SK-N-SH treated with all-trans-retinoic acid at 6 μM for 48 hours (cell line): ENCODE measurements at regions not wholly inside any gene's neighbourhood (a gene's known extent, or its start where the extent isn't known, plus 50 kb on each side); places are given as distances from the start of the nearest gene placed in this dataset.

Source experiments
- ATAC-seq: fragments of 200-7000 bp; cut with Tn5 transposase; 3 replicates; pipeline ENCODE4 v1.9.1; 2020; ENCODE audit warnings: mild to moderate bottlenecking, moderate library complexity
- ARNTL ChIP-seq: fragments of 450-650 bp; formaldehyde crosslinking; IDR thresholded peaks from 2 replicates; pipeline ENCODE4 v1.5.0; 2020; ENCODE audit warnings: low read depth, mild to moderate bottlenecking, moderate library complexity, borderline replicate concordance
- BACH2 ChIP-seq: fragments of 250-450 bp; sonication (Bioruptor Pico); IDR thresholded peaks from 2 replicates; pipeline ENCODE4 v1.9.0; 2021; ENCODE audit warnings: mild to moderate bottlenecking, borderline replicate concordance
- CREB5 ChIP-seq: fragments of 250-450 bp; sonication (Bioruptor Pico); IDR thresholded peaks from 2 replicates; pipeline ENCODE4 v1.5.1; 2020; ENCODE audit warnings: low read depth, mild to moderate bottlenecking, moderate library complexity
- CSDC2 ChIP-seq: fragments of 250-450 bp; sonication (Bioruptor Pico); IDR thresholded peaks from 2 replicates; pipeline ENCODE4 v1.5.0; 2020; ENCODE audit warnings: mild to moderate bottlenecking, moderate library complexity
- CSRNP3 ChIP-seq: fragments of 250-450 bp; sonication (Bioruptor Pico); IDR thresholded peaks from 2 replicates; pipeline ENCODE4 v1.5.1; 2021; ENCODE audit warnings: mild to moderate bottlenecking, moderate library complexity
- ESRRG ChIP-seq: fragments of 250-450 bp; sonication (Bioruptor Pico); IDR thresholded peaks from 2 replicates; pipeline ENCODE4 v1.6.1; 2021; ENCODE audit warnings: mild to moderate bottlenecking
- GLIS3 ChIP-seq: fragments of 250-450 bp; sonication (Bioruptor Pico); IDR thresholded peaks from 2 replicates; pipeline ENCODE4 v1.5.0; 2020; ENCODE audit warnings: mild to moderate bottlenecking, moderate library complexity
- ISL1 ChIP-seq: fragments of 250-450 bp; sonication (Bioruptor Pico); IDR thresholded peaks from 2 replicates; pipeline ENCODE4 v2.1.2; 2022; ENCODE audit warnings: mild to moderate bottlenecking, moderate library complexity
- PATZ1 ChIP-seq: fragments of 250-450 bp; sonication (Bioruptor Pico); IDR thresholded peaks from 2 replicates; pipeline ENCODE4 v1.8.0; 2020; ENCODE audit warnings: mild to moderate bottlenecking, moderate library complexity, borderline replicate concordance
- SNAI2 ChIP-seq: fragments of 250-450 bp; sonication (Bioruptor Pico); IDR thresholded peaks from 2 replicates; pipeline ENCODE4 v1.5.0; 2020; ENCODE audit warnings: mild to moderate bottlenecking, moderate library complexity
- TCF4 ChIP-seq: fragments of 250-450 bp; sonication (Bioruptor Pico); IDR thresholded peaks from 2 replicates; pipeline ENCODE4 v1.8.0; 2021; ENCODE audit warnings: mild to moderate bottlenecking, moderate library complexity, borderline replicate concordance
- TOX ChIP-seq: fragments of 250-450 bp; sonication (Bioruptor Pico); IDR thresholded peaks from 2 replicates; pipeline ENCODE4 v1.8.0; 2021; ENCODE audit warnings: mild to moderate bottlenecking, moderate library complexity, borderline replicate concordance
- TSHZ2 ChIP-seq: fragments of 250-450 bp; sonication (Bioruptor Pico); IDR thresholded peaks from 2 replicates; pipeline ENCODE4 v1.5.0; 2020; ENCODE audit warnings: mild to moderate bottlenecking, moderate library complexity
- ZC3H10 ChIP-seq: fragments of 250-450 bp; sonication (Bioruptor Pico); IDR thresholded peaks from 2 replicates; pipeline ENCODE4 v1.5.1; 2021; ENCODE audit warnings: mild to moderate bottlenecking, moderate library complexity
- ZFP3 ChIP-seq: fragments of 250-450 bp; sonication (Bioruptor Pico); IDR thresholded peaks from 2 replicates; pipeline ENCODE4 v1.5.0; 2020; ENCODE audit warnings: mild to moderate bottlenecking, moderate library complexity
- ZFP30 ChIP-seq: fragments of 450-650 bp; formaldehyde crosslinking; IDR thresholded peaks from 2 replicates; pipeline ENCODE4 v1.5.0; 2022; ENCODE audit warnings: mild to moderate bottlenecking, moderate library complexity
- ZNF70 ChIP-seq: fragments of 450-650 bp; formaldehyde crosslinking; IDR thresholded peaks from 2 replicates; pipeline ENCODE4 v1.5.0; 2020; ENCODE audit warnings: mild to moderate bottlenecking, moderate library complexity

- no peak for ATAC-seq
- TF ChIP-seq ISL1 (CRISPR knock-in tag) (no peak), GLIS3 (no peak), SNAI2 (CRISPR knock-in tag) (no peak), TCF4 (CRISPR knock-in tag) (no peak), TOX (CRISPR knock-in tag) (no peak), TSHZ2 (CRISPR knock-in tag) (no peak), ESRRG (CRISPR knock-in tag) (no peak), CREB5 (no peak), CSDC2 (CRISPR knock-in tag) (no peak), ZFP3 (CRISPR knock-in tag) (no peak)
Observed at GRCh38 chrX:11056322-11057176, 54.6 kb upstream of the HCCS start.

DNA sequence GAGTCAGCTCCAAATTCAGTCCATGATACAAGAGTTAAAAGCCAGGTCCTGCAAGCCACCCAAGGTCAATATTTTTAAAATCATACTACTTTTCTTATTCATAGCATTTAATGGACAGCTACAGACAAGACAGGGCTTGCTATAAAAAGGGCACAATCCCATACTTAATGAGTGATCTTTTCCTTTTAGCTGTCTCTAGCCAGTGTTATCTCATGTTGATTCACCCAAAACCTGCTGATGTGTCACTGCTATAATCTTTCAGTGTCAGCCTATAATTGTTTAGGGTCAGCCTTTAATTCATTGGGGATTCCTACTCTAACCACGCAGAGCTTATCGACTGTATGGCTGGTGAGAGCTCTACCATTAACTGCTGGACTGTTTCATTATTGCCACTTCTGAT, 51.2 kb upstream of the HCCS start:
- no peak for TF ChIP-seq ZC3H10 (CRISPR knock-in tag)
- TF ChIP-seq CSRNP3 (CRISPR knock-in tag): no peak
- TF ChIP-seq BACH2 (CRISPR knock-in tag): no peak
- TF ChIP-seq GLIS3: no peak
- no peak for TF ChIP-seq ARNTL
- TF ChIP-seq PATZ1: no peak
- no peak for TF ChIP-seq ZFP30
- TF ChIP-seq ZNF70 (CRISPR knock-in tag): no peak
- no peak for TF ChIP-seq ISL1 (CRISPR knock-in tag)
- TF ChIP-seq SNAI2 (CRISPR knock-in tag): no peak
- ATAC-seq: peak; percentile 42; the same call in 2 of the 3 replicates
